CD4-positive, alpha-beta T cell (primary cell): ENCODE measurements at regions not wholly inside any gene's neighbourhood (a gene's known extent, or its start where the extent isn't known, plus 50 kb on each side); places are given as distances from the start of the nearest gene placed in this dataset.

Experiments
- ATAC-seq: fragments of 200-7000 bp; cut with Tn5 transposase; one replicate; pipeline ENCODE4 v1.10.0; 2022; ENCODE audit warnings: mild to moderate bottlenecking; ENCODE audit not compliant: poor library complexity
- CTCF ChIA-PET: fragments of 350-600 bp; sonication (Branson Sonifier 250); formaldehyde crosslinking; loops from one replicate; lab custom pipeline; 2021; ENCODE audit warnings: antibody characterized with exemption, inconsistent platforms; lab: Charles Lee
- POLR2A ChIA-PET: fragments of 350-600 bp; sonication (Branson Sonifier 250); formaldehyde crosslinking; loops from one replicate; lab custom pipeline; 2021; ENCODE audit warnings: antibody characterized with exemption, inconsistent platforms; lab: Charles Lee
- DNase-seq, 14 experiments: peaks; one replicate each; pipeline ENCODE4 v3.0.0-alpha.2; 2013 to 2020; ENCODE audit warnings: mixed read lengths in 2 of 14
- H3K27ac ChIP-seq, 2 donors: one replicate each; pipeline versions ENCODE4 v1.5.1 to v1.7.0; 2013; ENCODE audit warnings: low read length in 2 of 2, low read depth in 1 of 2, mild to moderate bottlenecking in 1 of 2
- H3K27me3 ChIP-seq, 2 experiments: 1 replicate in 1 of 2; 2 replicates in 1 of 2; pipeline versions ENCODE4 v1.6.1 to v1.7.0; 2013; ENCODE audit warnings: low read length in 2 of 2, control low read depth in 1 of 2, mild to moderate bottlenecking in 1 of 2, moderate library complexity in 1 of 2; ENCODE audit not compliant: insufficient read depth in 2 of 2, control insufficient read depth in 1 of 2
- H3K36me3 ChIP-seq: one replicate; pipeline ENCODE4 v1.6.1; 2013; ENCODE audit warnings: low read length, control low read depth; ENCODE audit not compliant: insufficient read depth
- H3K4me1 ChIP-seq: one replicate; pipeline ENCODE4 v1.6.1; 2013; ENCODE audit warnings: low read length, control low read depth; ENCODE audit not compliant: insufficient read depth
- H3K4me3 ChIP-seq: one replicate; pipeline ENCODE4 v1.5.1; 2013; ENCODE audit warnings: mild to moderate bottlenecking, low read length, moderate library complexity
- H3K9me3 ChIP-seq, 2 experiments: 1 replicate in 1 of 2; 2 replicates in 1 of 2; pipeline versions ENCODE4 v1.6.1 to v1.7.0; 2013; ENCODE audit warnings: low read length in 2 of 2, mild to moderate bottlenecking in 2 of 2, control low read depth in 1 of 2, moderate library complexity in 1 of 2; ENCODE audit not compliant: control insufficient read depth in 1 of 2, insufficient read depth in 1 of 2
- H3K27ac Mint-ChIP-seq: one replicate; pipeline ENCODE4 v1.8.0; 2020; ENCODE audit warnings: mixed read lengths
- H3K27me3 Mint-ChIP-seq: one replicate; pipeline ENCODE4 v1.8.0; 2021; ENCODE audit warnings: mixed read lengths
- H3K36me3 Mint-ChIP-seq: one replicate; pipeline ENCODE4 v1.8.0; 2021; ENCODE audit warnings: low read depth, mixed read lengths
- H3K4me1 Mint-ChIP-seq: one replicate; pipeline ENCODE4 v1.8.0; 2021; ENCODE audit warnings: low read depth, mixed read lengths
- H3K4me3 Mint-ChIP-seq: one replicate; pipeline ENCODE4 v1.8.0; 2020; ENCODE audit warnings: mild to moderate bottlenecking, mixed read lengths
- H3K9me3 Mint-ChIP-seq: one replicate; pipeline ENCODE4 v1.8.0; 2020; ENCODE audit warnings: mixed read lengths
- intact Hi-C, 2 experiments: fragments of 100-400 bp; cut with DNase I in 1 of 2; cut with micrococcal nuclease in 1 of 2; formaldehyde crosslinking; loops; one replicate each; pipeline versions ENCODE4 v1.15.1 to v1.9.0; 2023 to 2025; cut with DNase I, micrococcal nuclease
- TF ChIP-seq, protein P1 (sequence below): fragments of 200-600 bp; IDR thresholded peaks from one replicate; pipeline ENCODE4 v1.8.0; 2022; ENCODE audit warnings: antibody characterized with exemption, mild to moderate bottlenecking

DNA sequence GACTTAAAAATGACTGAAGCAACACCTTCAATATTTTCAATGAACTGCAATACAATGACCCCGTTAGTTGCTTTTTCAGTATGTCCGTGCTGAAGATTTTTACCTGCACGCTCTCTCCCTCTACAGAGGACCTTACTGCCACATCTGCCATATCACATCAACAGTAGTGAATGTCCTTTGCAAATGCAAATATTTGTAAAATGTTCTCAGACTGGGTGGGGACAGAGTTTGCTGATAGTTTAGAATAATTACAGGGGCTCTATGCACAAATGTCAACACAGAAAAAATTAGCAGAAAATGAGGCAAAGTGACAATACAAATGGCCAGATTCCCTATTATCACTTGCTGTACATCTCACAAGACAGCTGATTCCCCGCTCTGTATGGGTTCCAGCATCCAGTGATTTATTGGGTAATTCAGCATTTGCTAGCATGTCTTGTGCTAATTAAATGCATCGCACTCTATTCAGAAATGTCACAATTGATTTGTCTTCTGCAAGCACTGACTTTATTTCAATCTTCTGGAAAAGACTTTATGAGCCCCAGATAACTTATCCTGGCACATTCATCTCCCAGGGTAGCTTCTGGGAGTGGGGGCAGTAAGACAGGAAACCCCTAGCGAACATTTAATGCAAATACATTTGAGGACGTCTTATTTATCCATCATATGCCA is 69.1 kb upstream of the PTER start:
- no peaks in the 10 kb centered on the region for H3K36me3 Mint-ChIP-seq
- H3K27me3 Mint-ChIP-seq: peaks cover 30% of the 10 kb centered on the region
- no peak overlapping the region for H3K27ac Mint-ChIP-seq
- no peaks in the 10 kb centered on the region for H3K4me1 ChIP-seq
- peaks cover 0 to 2% of the 10 kb centered on the region in 2 experiments for H3K27me3 ChIP-seq
- H3K4me3 Mint-ChIP-seq: no peak overlapping the region
- ChIA-PET POLR2A (no interaction called here), CTCF (no interaction called here)
- TF ChIP-seq, protein P1, sequence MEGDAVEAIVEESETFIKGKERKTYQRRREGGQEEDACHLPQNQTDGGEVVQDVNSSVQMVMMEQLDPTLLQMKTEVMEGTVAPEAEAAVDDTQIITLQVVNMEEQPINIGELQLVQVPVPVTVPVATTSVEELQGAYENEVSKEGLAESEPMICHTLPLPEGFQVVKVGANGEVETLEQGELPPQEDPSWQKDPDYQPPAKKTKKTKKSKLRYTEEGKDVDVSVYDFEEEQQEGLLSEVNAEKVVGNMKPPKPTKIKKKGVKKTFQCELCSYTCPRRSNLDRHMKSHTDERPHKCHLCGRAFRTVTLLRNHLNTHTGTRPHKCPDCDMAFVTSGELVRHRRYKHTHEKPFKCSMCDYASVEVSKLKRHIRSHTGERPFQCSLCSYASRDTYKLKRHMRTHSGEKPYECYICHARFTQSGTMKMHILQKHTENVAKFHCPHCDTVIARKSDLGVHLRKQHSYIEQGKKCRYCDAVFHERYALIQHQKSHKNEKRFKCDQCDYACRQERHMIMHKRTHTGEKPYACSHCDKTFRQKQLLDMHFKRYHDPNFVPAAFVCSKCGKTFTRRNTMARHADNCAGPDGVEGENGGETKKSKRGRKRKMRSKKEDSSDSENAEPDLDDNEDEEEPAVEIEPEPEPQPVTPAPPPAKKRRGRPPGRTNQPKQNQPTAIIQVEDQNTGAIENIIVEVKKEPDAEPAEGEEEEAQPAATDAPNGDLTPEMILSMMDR: no peak
- H3K9me3 Mint-ChIP-seq: no peaks in the 10 kb centered on the region
- DNase-seq: no peak
- intact Hi-C loops: no loop called here
- no peak overlapping the region for H3K4me3 ChIP-seq
- peaks cover 0 to 5% of the 10 kb centered on the region in 2 experiments for H3K9me3 ChIP-seq
- no peaks in the 10 kb centered on the region for H3K36me3 ChIP-seq
- no peak overlapping the region for H3K27ac ChIP-seq
- no peak for ATAC-seq
- H3K4me1 Mint-ChIP-seq: no peaks in the 10 kb centered on the region

DNA sequence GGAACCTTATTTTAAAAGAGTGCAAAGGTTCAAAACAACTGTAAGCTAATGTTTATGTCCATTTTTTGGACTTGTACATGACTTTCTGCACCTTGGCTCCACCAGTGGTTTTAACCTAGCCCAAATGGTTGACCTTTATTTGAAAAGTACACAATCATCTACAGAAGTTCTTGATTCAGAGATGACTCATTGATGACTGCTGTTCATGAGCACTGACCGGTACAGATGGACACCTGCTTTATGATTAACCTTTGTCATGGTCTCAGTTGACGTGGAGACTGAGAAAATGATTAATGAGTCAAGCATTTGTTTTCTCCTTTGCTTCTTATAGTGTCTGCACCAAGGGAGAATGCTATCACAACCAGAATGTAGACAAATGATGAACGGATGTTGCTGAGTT is 55.7 kb upstream of the PTER start:
- TF ChIP-seq, protein P1: no peak
- CTCF ChIA-PET: no interaction called here
- POLR2A ChIA-PET: no interaction called here
- ATAC-seq (no peak), DNase-seq (no peak)
- H3K27me3 Mint-ChIP-seq: no peaks in the 10 kb centered on the region
- H3K9me3 ChIP-seq: no peaks in the 10 kb centered on the region
- H3K27ac Mint-ChIP-seq: no peak overlapping the region
- H3K4me3 ChIP-seq: no peak overlapping the region
- no peaks in the 10 kb centered on the region for H3K9me3 Mint-ChIP-seq
- H3K27ac ChIP-seq: no peak overlapping the region
- no peaks in the 10 kb centered on the region for H3K36me3 ChIP-seq
- no peak overlapping the region for H3K4me3 Mint-ChIP-seq
- intact Hi-C loops: no loop called here
- H3K36me3 Mint-ChIP-seq: no peaks in the 10 kb centered on the region
- H3K4me1 ChIP-seq: no peaks in the 10 kb centered on the region
- H3K4me1 Mint-ChIP-seq: no peaks in the 10 kb centered on the region
- peaks cover 0 to 2% of the 10 kb centered on the region in 2 experiments for H3K27me3 ChIP-seq

DNA sequence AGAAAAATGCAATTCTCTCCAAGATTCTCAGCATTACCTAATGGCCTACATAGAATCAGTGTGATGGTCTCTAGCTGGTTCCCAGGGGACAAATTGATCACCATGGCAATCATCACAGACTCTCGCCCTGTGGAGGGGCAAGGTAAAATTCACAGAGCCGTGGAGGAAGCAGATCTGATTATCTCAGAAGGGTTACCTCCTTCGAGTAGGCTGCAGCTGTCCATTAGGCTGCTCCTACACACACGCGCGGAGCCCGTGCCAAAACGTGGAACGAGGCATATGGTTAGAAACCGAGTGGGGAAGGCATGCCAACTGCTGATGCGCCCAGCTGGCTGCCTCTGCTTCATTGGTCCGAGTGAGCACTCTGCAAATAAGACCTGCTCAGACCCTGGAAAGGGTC is 52.8 kb upstream of the PTER start:
- Mint-ChIP-seq H3K27ac (no peak overlapping the region), H3K27me3 (no peaks in the 10 kb centered on the region), H3K36me3 (no peaks in the 10 kb centered on the region), H3K9me3 (no peaks in the 10 kb centered on the region), H3K4me1 (no peaks in the 10 kb centered on the region), H3K4me3 (no peak overlapping the region)
- no peak overlapping the region for H3K4me3 ChIP-seq
- no peak for DNase-seq
- POLR2A ChIA-PET: no interaction called here
- ATAC-seq: no peak
- no peaks in the 10 kb centered on the region for H3K4me1 ChIP-seq
- CTCF ChIA-PET: no interaction called here
- no peaks in the 10 kb centered on the region for H3K27me3 ChIP-seq
- intact Hi-C loops: no loop called here
- H3K27ac ChIP-seq: no peak overlapping the region
- TF ChIP-seq, protein P1: no peak
- H3K36me3 ChIP-seq: no peaks in the 10 kb centered on the region
- H3K9me3 ChIP-seq: no peaks in the 10 kb centered on the region
